CD4-positive, alpha-beta T cell treated with Interleukin-4 for 4 hours (primary cell): ENCODE measurements at regions not wholly inside any gene's neighbourhood (a gene's known extent, or its start where the extent isn't known, plus 50 kb on each side); places are given as distances from the start of the nearest gene placed in this dataset.

Source experiments
- DNase-seq: peaks from one replicate; pipeline ENCODE4 v3.0.0-alpha.2; 2020

DNA sequence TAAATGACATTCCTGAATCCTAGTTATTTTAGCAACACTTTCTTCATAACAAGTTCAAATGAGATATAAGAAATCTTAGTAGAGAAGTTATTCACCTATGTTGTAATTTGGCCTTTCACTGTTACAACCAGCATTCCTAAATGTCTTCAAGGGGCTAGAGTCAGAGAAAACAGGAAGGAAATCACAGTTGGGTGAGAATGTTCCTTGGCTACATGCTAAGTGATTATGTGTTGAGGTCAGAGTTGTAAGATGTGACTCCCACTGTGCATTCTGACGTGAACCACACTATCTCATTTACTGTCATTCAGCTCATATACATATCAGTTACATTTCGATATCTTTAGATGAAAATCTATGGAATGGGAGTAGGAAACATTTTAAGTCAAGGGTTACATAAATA lies 51.0 kb upstream of the MLIP start:
- DNase-seq: no peak
